Neural progenitor cell (in vitro differentiated cells): ENCODE measurements at regions not wholly inside any gene's neighbourhood (a gene's known extent, or its start where the extent isn't known, plus 50 kb on each side); places are given as distances from the start of the nearest gene placed in this dataset.

Source experiments
- CTCF ChIP-seq: fragments of 200-600 bp; sonication (generic); IDR thresholded peaks from 2 replicates; pipeline ENCODE4 v1.5.1; 2017; ENCODE audit warnings: antibody characterized with exemption, mild to moderate bottlenecking
- EZH2 ChIP-seq: fragments of 200-600 bp; sonication (generic); IDR thresholded peaks from 2 replicates; pipeline ENCODE4 v1.6.1; 2017; ENCODE audit warnings: antibody characterized with exemption, mild to moderate bottlenecking, moderate library complexity

- no peak for TF ChIP-seq EZH2
- no peak for TF ChIP-seq CTCF
Measured at GRCh38 chr21:17032141-17032655, 480.6 kb upstream of the CXADR start.
